HepG2 (cell line): ENCODE measurements at regions not wholly inside any gene's neighbourhood (a gene's known extent, or its start where the extent isn't known, plus 50 kb on each side); places are given as distances from the start of the nearest gene placed in this dataset.

Source experiments
- ATAC-seq: fragments of 200-7000 bp; cut with Tn5 transposase; 3 replicates; pipeline ENCODE4 v1.9.1; 2020; ENCODE audit warnings: mild to moderate bottlenecking, moderate library complexity
- BruUV-seq: library from RNA; stranded (reverse); fragments of 400-500 nt; replicated peaks from 2 replicates; lab custom pipeline; 2021; lab: Mats Ljungman, UMichigan
- CTCF ChIA-PET: fragments of 300-600 bp; formaldehyde crosslinking; extraction: SDS; loops from one replicate; lab custom pipeline; 2021; ENCODE audit warnings: low total read pairs, inconsistent platforms, low intra/inter-chr PET ratio; lab: Yijun Ruan, JAX
- POLR2A ChIA-PET: fragments of 350-600 bp; sonication (Branson Sonifier 250); formaldehyde crosslinking; loops from one replicate; lab custom pipeline; 2020; ENCODE audit warnings: antibody characterized with exemption, inconsistent platforms; lab: Yijun Ruan, JAX
- DNase-seq: peaks from one replicate; pipeline ENCODE4 v3.0.0-alpha.2; 2015; ENCODE audit warnings: low spot score
- FAIRE-seq: peaks from 3 replicates; lab custom pipeline; 2011; peaks lifted over from hg19 to GRCh38; lab: Jason Lieb, UNC
- H2AFZ ChIP-seq: one replicate; pipeline ENCODE4 v1.6.1; 2011; ENCODE audit warnings: low read length, inconsistent platforms
- H3K27ac ChIP-seq: fragments of 300-600 bp; 3 replicates; pipeline ENCODE4 v1.8.0; 2011; ENCODE audit warnings: mixed run types, mild to moderate bottlenecking, mixed read lengths, low read length, inconsistent platforms; ENCODE audit not compliant: insufficient read depth; ENCODE audit errors: extremely low read length
- H3K27me3 ChIP-seq, 2 experiments: fragments of 200-600 bp in 1 of 2; 2 replicates in 1 of 2; 3 replicates in 1 of 2; pipeline versions ENCODE4 v1.6.0 to v1.8.0; 2011; ENCODE audit warnings: low read length in 2 of 2, mild to moderate bottlenecking in 2 of 2, moderate library complexity in 2 of 2, inconsistent platforms in 1 of 2; ENCODE audit not compliant: insufficient read depth in 2 of 2, control insufficient read depth in 1 of 2
- H3K36me3 ChIP-seq, 2 experiments: fragments of 200-600 bp in 1 of 2; replicated peaks in 1 of 2; 2 replicates in 1 of 2; 3 replicates in 1 of 2; pipeline versions ENCODE4 v1.5.1 to v1.8.0; 2011; ENCODE audit warnings: low read length in 2 of 2, inconsistent platforms in 1 of 2; ENCODE audit not compliant: insufficient read depth in 2 of 2, control insufficient read depth in 1 of 2
- H3K4me1 ChIP-seq: 2 replicates; pipeline ENCODE4 v1.5.1; 2012; ENCODE audit warnings: low read length, inconsistent platforms; ENCODE audit not compliant: insufficient read depth
- H3K4me2 ChIP-seq: 2 replicates; pipeline ENCODE4 v1.6.0; 2011; ENCODE audit warnings: low read depth, low read length, inconsistent platforms
- H3K4me3 ChIP-seq, 3 experiments: fragments of 200-600 bp in 1 of 3; sonication (generic), shearing (Covaris generic) in 1 of 3; replicated peaks in 1 of 3; 2 replicates each; pipeline ENCODE4 v1.5.1; 2011 to 2016; ENCODE audit warnings: low read length in 3 of 3, inconsistent platforms in 2 of 3, low read depth in 2 of 3, mild to moderate bottlenecking in 2 of 3, control low read depth in 1 of 3, mixed read lengths in 1 of 3; ENCODE audit not compliant: insufficient read depth in 1 of 3
- H3K79me2 ChIP-seq: one replicate; pipeline ENCODE4 v1.6.1; 2011; ENCODE audit warnings: low read length, inconsistent platforms; ENCODE audit not compliant: insufficient read depth
- H3K9ac ChIP-seq: 2 replicates; pipeline ENCODE4 v1.6.0; 2011; ENCODE audit warnings: mild to moderate bottlenecking, low read depth, low read length, inconsistent platforms; ENCODE audit not compliant: insufficient read depth
- H3K9me3 ChIP-seq: 2 replicates; pipeline ENCODE4 v1.5.1; 2012; ENCODE audit warnings: mild to moderate bottlenecking, low read length
- H4K20me1 ChIP-seq: 2 replicates; pipeline ENCODE4 v1.6.0; 2011; ENCODE audit warnings: inconsistent platforms, mild to moderate bottlenecking, low read length, moderate library complexity; ENCODE audit not compliant: insufficient read depth
- BRD4 ChIP-seq: sonication (generic); formaldehyde crosslinking; IDR thresholded peaks from 2 replicates; pipeline ENCODE4 v1.4.0; 2020; ENCODE audit warnings: missing genetic modification reagents
- EP300 ChIP-seq, 3 experiments: sonication (generic) in 1 of 3; formaldehyde crosslinking in 1 of 3; IDR thresholded peaks; 2 replicates each; pipeline versions ENCODE4 v1.5.1 to v1.6.1; 2011 to 2020; ENCODE audit warnings: low read depth in 2 of 3, low read length in 2 of 3, borderline replicate concordance in 1 of 3, improper control_type of control experiment in 1 of 3, mild to moderate bottlenecking in 1 of 3, missing genetic modification reagents in 1 of 3, moderate library complexity in 1 of 3
- FOXC1 ChIP-seq: sonication (generic); formaldehyde crosslinking; IDR thresholded peaks from 2 replicates; pipeline ENCODE4 v1.8.0; 2022; ENCODE audit warnings: mild to moderate bottlenecking, missing genetic modification reagents, borderline replicate concordance
- GLI4 ChIP-seq: sonication (generic); formaldehyde crosslinking; IDR thresholded peaks from 2 replicates; pipeline ENCODE4 v1.5.1; 2020; ENCODE audit warnings: missing genetic modification reagents, mild to moderate bottlenecking, moderate library complexity, borderline replicate concordance
- GZF1 ChIP-seq: sonication (generic); formaldehyde crosslinking; IDR thresholded peaks from 2 replicates; pipeline ENCODE4 v1.5.1; 2020; ENCODE audit warnings: mild to moderate bottlenecking, missing genetic modification reagents
- HMG20B ChIP-seq: conservative IDR thresholded peaks from 2 replicates; pipeline ENCODE4 v1.6.1; 2016; ENCODE audit warnings: missing genetic modification reagents, missing compliant biosample characterization
- KMT2A ChIP-seq: sonication (generic); formaldehyde crosslinking; IDR thresholded peaks from 2 replicates; pipeline ENCODE4 v1.4.0; 2020; ENCODE audit warnings: missing genetic modification reagents
- MTA1 ChIP-seq: sonication (generic); formaldehyde crosslinking; IDR thresholded peaks from 2 replicates; pipeline ENCODE4 v1.4.0; 2020; ENCODE audit warnings: missing genetic modification reagents, mild to moderate bottlenecking, borderline replicate concordance
- PRMT3 ChIP-seq: sonication (generic); formaldehyde crosslinking; IDR thresholded peaks from 2 replicates; pipeline ENCODE4 v1.8.1; 2022; ENCODE audit warnings: low read depth, mild to moderate bottlenecking, moderate library complexity, missing genetic modification reagents, borderline replicate concordance
- SIN3B ChIP-seq: fragments of 150-350 bp; IDR thresholded peaks from 2 replicates; pipeline ENCODE4 v1.6.1; 2014; ENCODE audit warnings: low read length
- SNAI1 ChIP-seq: sonication (generic); formaldehyde crosslinking; IDR thresholded peaks from 2 replicates; pipeline ENCODE4 v1.5.0; 2020; ENCODE audit warnings: mild to moderate bottlenecking, missing genetic modification reagents, borderline replicate concordance
- SP1 ChIP-seq, 2 experiments: fragments of 450-650 bp in 1 of 2; sonication (generic) in 1 of 2; formaldehyde crosslinking in 1 of 2; IDR thresholded peaks; 2 replicates each; pipeline versions ENCODE4 v1.4.0 to v1.6.1; 2016 to 2020; ENCODE audit warnings: missing genetic modification reagents in 1 of 2
- ZFP90 ChIP-seq: sonication (generic); formaldehyde crosslinking; IDR thresholded peaks from 2 replicates; pipeline ENCODE4 v1.8.0; 2022; ENCODE audit warnings: missing genetic modification reagents, mild to moderate bottlenecking, inconsistent platforms, borderline replicate concordance
- ZNF20 ChIP-seq: sonication (generic); formaldehyde crosslinking; IDR thresholded peaks from 2 replicates; pipeline ENCODE4 v1.4.0; 2020; ENCODE audit warnings: mild to moderate bottlenecking, moderate library complexity, missing genetic modification reagents
- ZNF546 ChIP-seq: sonication (generic); formaldehyde crosslinking; conservative IDR thresholded peaks from 2 replicates; pipeline ENCODE4 v1.8.1; 2023; ENCODE audit warnings: mild to moderate bottlenecking, missing genetic modification reagents
- ZNF563 ChIP-seq: sonication (generic); formaldehyde crosslinking; IDR thresholded peaks from 2 replicates; pipeline ENCODE4 v1.8.0; 2022; ENCODE audit warnings: mild to moderate bottlenecking, moderate library complexity, missing genetic modification reagents
- ZNF605 ChIP-seq: sonication (generic); formaldehyde crosslinking; IDR thresholded peaks from 2 replicates; pipeline ENCODE4 v1.8.0; 2022; ENCODE audit warnings: mild to moderate bottlenecking, missing genetic modification reagents
- WGBS: methylation state at CpG from one replicate; pipeline ENCODE4 v1.1.6; 2017; ENCODE audit warnings: low lambda C conversion rate; 5-methylcytosine and 5-hydroxymethylcytosine counted together
- in situ Hi-C: cut with HindIII; loops from 2 replicates; pipeline ENCODE4 v1.10.0; 2017; ENCODE audit warnings: low pct_unique_long_range_greater_than_20kb; ENCODE audit not compliant: extremely low pct_ligation_motif_present
- intact Hi-C: fragments of 100-400 bp; cut with micrococcal nuclease; formaldehyde crosslinking; loops from one replicate; pipeline ENCODE4 v1.10.0; 2022; ENCODE audit not compliant: unreplicated experiment

- ATAC-seq: no peak
- Histone ChIP-seq H3K9ac (no peak overlapping the region), H3K4me1 (peaks cover 58% of the 10 kb centered on the region), H3K4me3 (no peak overlapping the region), H3K79me2 (no peaks in the 10 kb centered on the region), H3K36me3 (no peaks in the 10 kb centered on the region), H4K20me1 (no peaks in the 10 kb centered on the region), H3K9me3 (peaks cover 4% of the 10 kb centered on the region; the same call in 1 of the 2 replicates), H3K27ac (no peak overlapping the region), H2AFZ (no peak overlapping the region), H3K27me3 (no peaks in the 10 kb centered on the region), H3K4me2 (peak overlapping the region; percentile 19; the same call in 1 of the 2 replicates)
- FAIRE-seq: no peak
- no TSS peak for BruUV-seq
- 86% methylated on average over 5 of the region's 5 CpGs for WGBS
- POLR2A ChIA-PET: interaction anchor here (0.7 to 1.8 kb wide), 4 partner anchors 21 to 154 kb away, joined by 3 to 5 read pairs (median 4); partner anchors contain the start of gene TGFBR2
- CTCF ChIA-PET: no interaction called here
- DNase-seq: no peak
- intact Hi-C loops: loop anchor here (5.0 kb wide), 1 partner anchor 220 kb away; no protein-coding TSS in a partner anchor
- in situ Hi-C loops: no loop called here
- TF ChIP-seq ZNF605 (CRISPR knock-in tag) (no peak), MTA1 (no peak), HMG20B (CRISPR knock-in tag) (no peak), ZFP90 (no peak), SIN3B (no peak), GZF1 (CRISPR knock-in tag) (no peak), ZNF546 (CRISPR knock-in tag) (no peak), BRD4 (CRISPR knock-in tag) (no peak), EP300 (IDR thresholded peaks at IDR 0.05; ENCODE audit: low read depth in 2 of 2, low read length in 2 of 2) (no peak), EP300 (CRISPR knock-in tag; IDR thresholded peaks at IDR 0.05; ENCODE audit: borderline replicate concordance) (no peak), ZNF20 (CRISPR knock-in tag) (no peak), KMT2A (no peak), PRMT3 (CRISPR knock-in tag) (no peak), ZNF563 (CRISPR knock-in tag) (no peak), SP1 (IDR thresholded peaks at IDR 0.05) (no peak), SP1 (CRISPR knock-in tag; IDR thresholded peaks at IDR 0.05) (no peak), GLI4 (CRISPR knock-in tag) (no peak), FOXC1 (CRISPR knock-in tag) (no peak), SNAI1 (no peak)
Measured at GRCh38 chr3:30477149-30477921, 129.1 kb upstream of the TGFBR2 start.
